ENCODE measurements at regions not wholly inside any gene's neighbourhood (a gene's known extent, or its start where the extent isn't known, plus 50 kb on each side); places are given as distances from the start of the nearest gene placed in this dataset.

DNA sequence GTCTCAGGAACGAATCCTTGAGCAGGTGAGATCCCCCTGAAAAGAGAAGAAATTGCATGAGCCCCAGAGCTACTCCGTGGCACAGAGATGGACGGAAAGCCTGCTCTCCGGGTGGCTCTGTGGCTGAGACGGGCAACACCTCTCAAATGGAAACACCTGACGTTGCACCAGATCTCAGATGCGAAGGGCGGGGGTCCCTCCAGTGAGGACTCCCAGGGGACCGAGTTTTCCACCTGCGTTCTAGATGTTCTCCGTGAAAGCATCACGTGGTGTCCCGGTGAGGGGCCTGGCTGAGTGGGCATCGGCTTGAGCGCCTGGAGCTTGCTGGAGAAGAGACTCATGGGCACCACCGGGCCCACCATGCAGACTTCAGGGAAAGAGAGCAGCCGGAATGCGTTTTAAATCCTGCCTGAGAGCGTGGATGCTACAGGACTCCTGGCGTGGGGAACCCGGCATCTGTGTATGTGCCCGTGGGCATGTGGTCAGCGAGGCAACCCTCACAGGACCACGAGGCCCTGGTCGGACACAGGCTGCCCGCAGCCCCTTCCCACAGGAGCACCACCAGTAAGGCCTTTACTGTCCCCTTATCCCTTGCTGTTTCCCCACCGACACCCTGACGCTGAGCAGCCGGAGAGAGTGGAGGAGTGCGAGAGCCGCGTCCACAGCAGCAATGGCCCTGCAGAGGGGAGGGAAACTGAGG, 378.4 kb upstream of the IRX4 start:
- POLR2A ChIA-PET = no interaction called here
- no peak for ATAC-seq
- CTCF ChIA-PET = no interaction called here

More for the DNA sequence above, 378.4 kb upstream of the IRX4 start:
- intact Hi-C loops (cut with micrococcal nuclease) = no loop called here
- no peak overlapping the region for H3K27ac ChIP-seq (ENCODE audit: low read depth, low read length)
- no peak overlapping the region for H3K9ac ChIP-seq (ENCODE audit: low read length)
- no peak overlapping the region for H3K4me2 ChIP-seq (ENCODE audit: low read length)
- H3K9me3 ChIP-seq (ENCODE audit: control insufficient read depth in 1 of 2, insufficient read depth in 1 of 2, low read depth in 1 of 2, low read length in 2 of 2) = no peaks in the 10 kb centered on the region
- no peak overlapping the region for H3K4me3 ChIP-seq (replicated peaks in 1 of 2; ENCODE audit: low read depth in 1 of 2, low read length in 2 of 2)
- no peak for DNase-seq (ENCODE audit: low read depth, low spot score)
- RAD21 ChIA-PET (ENCODE audit: low non-redundant PET in 1 of 2, low total read pairs in 2 of 2, uncharacterized antibody in 2 of 2, unreplicated experiment in 2 of 2) = no interaction called here
- no peak overlapping the region for H2AFZ ChIP-seq (ENCODE audit: low read depth, low read length, poor library complexity, severe bottlenecking)
- H3K27me3 ChIP-seq (ENCODE audit: insufficient read depth, low read length) = no peaks in the 10 kb centered on the region
- no peaks in the 10 kb centered on the region for H3K36me3 ChIP-seq (ENCODE audit: control insufficient read depth in 1 of 2, insufficient read depth in 2 of 2, low read length in 2 of 2)
- TF ChIP-seq TCF7L2 (IDR thresholded peaks at IDR 0.05; ENCODE audit: borderline replicate concordance, extremely low read depth, insufficient read depth, insufficient read length) (no peak), POLR2AphosphoS5 (IDR thresholded peaks at IDR 0.05; ENCODE audit: low read depth, low read length) (no peak), SP1 (IDR thresholded peaks at IDR 0.05; ENCODE audit: low read depth) (no peak), FOSL1 (IDR thresholded peaks at IDR 0.05; ENCODE audit: low read depth) (no peak), POLR2A (IDR thresholded peaks at IDR 0.05; ENCODE audit: borderline replicate concordance, extremely low read depth, insufficient read depth, insufficient read length) (no peak), ZNF274 (IDR thresholded peaks at IDR 0.05; ENCODE audit: low read depth, low read length) (no peak), EZH2 (IDR thresholded peaks at IDR 0.05) (no peak), CEBPB (IDR thresholded peaks at IDR 0.05; ENCODE audit: low read depth) (no peak), JUND (IDR thresholded peaks at IDR 0.05) (no peak), EZH2phosphoT487 (IDR thresholded peaks at IDR 0.05; ENCODE audit: borderline replicate concordance) (no peak), ZFX (IDR thresholded peaks at IDR 0.05) (no peak), ELF1 (IDR thresholded peaks at IDR 0.05; ENCODE audit: borderline replicate concordance, low read depth) (no peak), EGR1 (IDR thresholded peaks at IDR 0.05; ENCODE audit: low read depth) (no peak), YY1 (IDR thresholded peaks at IDR 0.05; ENCODE audit: extremely low read depth, insufficient replicate concordance, low read depth, low read length) (no peak), RAD21 (IDR thresholded peaks at IDR 0.05; ENCODE audit: low read depth) (no peak), SIN3A (IDR thresholded peaks at IDR 0.05; ENCODE audit: low read depth) (no peak)
- TF ChIP-seq, protein P1, sequence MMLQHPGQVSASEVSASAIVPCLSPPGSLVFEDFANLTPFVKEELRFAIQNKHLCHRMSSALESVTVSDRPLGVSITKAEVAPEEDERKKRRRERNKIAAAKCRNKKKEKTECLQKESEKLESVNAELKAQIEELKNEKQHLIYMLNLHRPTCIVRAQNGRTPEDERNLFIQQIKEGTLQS (IDR thresholded peaks at IDR 0.05) = no peak
- TF ChIP-seq, protein P2, sequence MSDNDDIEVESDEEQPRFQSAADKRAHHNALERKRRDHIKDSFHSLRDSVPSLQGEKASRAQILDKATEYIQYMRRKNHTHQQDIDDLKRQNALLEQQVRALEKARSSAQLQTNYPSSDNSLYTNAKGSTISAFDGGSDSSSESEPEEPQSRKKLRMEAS (IDR thresholded peaks at IDR 0.05) = no peak
- TF ChIP-seq, protein P3, sequence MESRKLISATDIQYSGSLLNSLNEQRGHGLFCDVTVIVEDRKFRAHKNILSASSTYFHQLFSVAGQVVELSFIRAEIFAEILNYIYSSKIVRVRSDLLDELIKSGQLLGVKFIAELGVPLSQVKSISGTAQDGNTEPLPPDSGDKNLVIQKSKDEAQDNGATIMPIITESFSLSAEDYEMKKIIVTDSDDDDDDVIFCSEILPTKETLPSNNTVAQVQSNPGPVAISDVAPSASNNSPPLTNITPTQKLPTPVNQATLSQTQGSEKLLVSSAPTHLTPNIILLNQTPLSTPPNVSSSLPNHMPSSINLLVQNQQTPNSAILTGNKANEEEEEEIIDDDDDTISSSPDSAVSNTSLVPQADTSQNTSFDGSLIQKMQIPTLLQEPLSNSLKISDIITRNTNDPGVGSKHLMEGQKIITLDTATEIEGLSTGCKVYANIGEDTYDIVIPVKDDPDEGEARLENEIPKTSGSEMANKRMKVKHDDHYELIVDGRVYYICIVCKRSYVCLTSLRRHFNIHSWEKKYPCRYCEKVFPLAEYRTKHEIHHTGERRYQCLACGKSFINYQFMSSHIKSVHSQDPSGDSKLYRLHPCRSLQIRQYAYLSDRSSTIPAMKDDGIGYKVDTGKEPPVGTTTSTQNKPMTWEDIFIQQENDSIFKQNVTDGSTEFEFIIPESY (IDR thresholded peaks at IDR 0.05; ENCODE audit: extremely low read depth, insufficient replicate concordance, low read length) = no peak
- no peaks in the 10 kb centered on the region for H4K20me1 ChIP-seq (ENCODE audit: insufficient read depth)
- H3K4me1 ChIP-seq (ENCODE audit: control insufficient read depth in 1 of 2, insufficient read depth in 2 of 2, low read length in 2 of 2) = no peaks in the 10 kb centered on the region
- no peaks in the 10 kb centered on the region for H3K9me2 ChIP-seq (ENCODE audit: insufficient read depth)
- H3K79me2 ChIP-seq (ENCODE audit: insufficient read depth, low read length) = no peaks in the 10 kb centered on the region
- no TSS peak for BruUV-seq (replicated peaks)

Measured in HCT116 (cell line).